GM19372 (cell line): ENCODE measurements at regions not wholly inside any gene's neighbourhood (a gene's known extent, or its start where the extent isn't known, plus 50 kb on each side); places are given as distances from the start of the nearest gene placed in this dataset.

ENCODE experiments used
- ATAC-seq: cut with Tn5 transposase; IDR thresholded peaks from one replicate; pipeline ENCODE4 v1.9.1; 2021; ENCODE audit warnings: mild to moderate bottlenecking, low read depth, moderate library complexity; ENCODE audit not compliant: unreplicated experiment

DNA sequence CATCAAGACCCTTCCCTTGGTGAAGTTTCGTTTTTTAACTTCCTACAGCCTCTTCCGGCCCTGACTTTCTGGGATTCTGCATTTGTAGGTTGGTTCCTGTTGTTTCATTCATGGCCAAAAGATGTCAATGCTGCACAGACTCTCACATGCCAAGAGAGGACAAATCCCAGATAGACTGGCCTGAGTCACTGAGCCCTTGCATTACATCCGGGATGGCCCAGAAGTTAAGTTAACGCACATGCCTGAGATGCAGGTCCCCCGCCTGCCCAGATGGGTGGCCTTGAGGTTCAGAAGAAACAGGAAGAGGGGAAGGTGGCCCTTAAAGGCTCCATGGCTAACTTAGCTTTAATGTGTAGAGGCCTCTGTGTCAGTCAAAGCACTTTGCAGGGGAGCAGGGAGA lies 51.6 kb upstream of the SRGAP3 start:
- no peak for ATAC-seq

DNA sequence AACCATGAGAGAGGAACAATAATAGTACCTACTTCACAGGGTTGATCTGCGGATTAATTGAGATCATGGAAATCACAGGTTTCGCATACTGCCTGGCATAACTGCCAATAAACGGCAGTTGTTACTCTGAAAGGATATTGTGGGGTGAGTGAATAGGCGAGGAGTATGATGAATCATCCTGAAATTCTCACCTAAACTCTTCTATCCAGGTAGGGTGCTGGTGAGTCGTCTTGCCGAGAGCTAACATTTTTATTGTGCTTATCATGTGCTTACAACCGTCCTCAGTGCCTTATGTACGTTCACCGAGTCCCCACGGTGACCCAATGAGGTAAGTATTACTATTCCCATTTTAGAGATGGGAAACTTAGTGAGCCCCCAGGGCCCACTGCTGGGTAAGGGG lies 52.4 kb upstream of the SRGAP3 start:
- no peak for ATAC-seq

DNA sequence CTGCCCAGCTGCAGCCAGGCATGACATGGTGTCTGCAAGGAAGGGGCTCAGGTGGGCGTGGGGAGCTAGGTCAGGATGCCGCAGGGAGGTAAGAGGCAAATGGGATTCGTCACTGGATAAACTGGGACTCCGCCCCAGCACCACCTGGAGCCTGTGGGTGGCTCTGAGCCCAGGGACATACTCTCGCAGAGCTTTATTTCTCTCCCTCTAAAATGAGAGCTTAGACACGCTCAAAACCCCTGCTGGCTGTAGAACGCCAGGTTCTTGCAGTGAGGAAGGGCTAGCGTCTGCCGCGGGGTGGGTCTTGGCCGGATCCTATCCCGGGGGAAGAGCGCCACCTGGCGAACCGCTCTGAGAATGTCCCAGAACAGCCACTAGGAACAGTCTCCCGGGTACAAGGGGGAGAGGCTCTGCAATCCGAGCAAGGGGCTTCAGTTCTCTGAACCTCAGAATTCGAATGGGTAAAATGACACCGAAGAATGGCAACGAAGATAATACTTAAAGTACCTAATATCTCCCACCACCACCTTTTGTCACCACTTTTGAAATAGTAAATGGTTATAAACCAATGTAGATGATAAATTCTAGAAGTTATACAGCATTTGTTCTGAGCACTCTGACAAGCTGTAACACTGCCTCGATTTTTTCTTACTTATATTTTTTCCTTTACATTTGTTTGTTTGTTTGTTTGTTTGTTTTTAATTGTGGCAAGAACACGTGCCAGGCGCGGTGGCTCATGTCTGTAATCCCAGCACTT lies 53.2 kb upstream of the SRGAP3 start:
- ATAC-seq: peak; percentile 96

DNA sequence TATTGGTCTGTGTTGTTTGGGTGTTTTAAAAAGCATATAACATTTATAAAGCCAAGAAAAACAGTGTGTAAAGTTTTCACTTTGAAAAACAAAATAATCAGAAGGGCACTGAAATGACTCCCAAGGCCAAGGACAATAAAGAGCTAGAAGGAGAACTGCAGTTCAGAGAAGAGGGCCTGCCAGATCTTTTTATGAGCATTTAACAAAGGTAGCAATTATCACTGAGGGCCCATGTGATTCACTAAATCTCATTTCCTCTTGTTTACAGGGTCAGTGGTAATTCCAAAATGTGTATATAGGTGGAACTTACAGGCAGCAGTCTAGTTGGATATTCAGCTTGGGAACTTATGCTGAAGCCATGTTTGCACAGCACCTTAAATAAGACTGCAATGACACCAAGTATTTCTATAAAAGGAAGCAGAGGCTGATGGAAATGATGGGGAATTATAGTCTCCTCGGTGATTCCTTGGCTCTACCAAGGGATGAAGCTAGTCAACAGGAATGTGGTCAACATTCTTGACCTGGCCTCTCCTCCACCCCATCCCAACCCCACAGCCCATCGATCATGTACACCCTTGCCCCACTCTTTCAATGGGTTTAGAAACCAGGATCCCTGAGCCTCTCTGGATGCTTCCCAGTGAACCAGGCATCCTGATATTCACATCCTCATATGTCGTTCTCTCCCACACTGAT lies 54.4 kb upstream of the THUMPD3 start:
- ATAC-seq: no peak

DNA sequence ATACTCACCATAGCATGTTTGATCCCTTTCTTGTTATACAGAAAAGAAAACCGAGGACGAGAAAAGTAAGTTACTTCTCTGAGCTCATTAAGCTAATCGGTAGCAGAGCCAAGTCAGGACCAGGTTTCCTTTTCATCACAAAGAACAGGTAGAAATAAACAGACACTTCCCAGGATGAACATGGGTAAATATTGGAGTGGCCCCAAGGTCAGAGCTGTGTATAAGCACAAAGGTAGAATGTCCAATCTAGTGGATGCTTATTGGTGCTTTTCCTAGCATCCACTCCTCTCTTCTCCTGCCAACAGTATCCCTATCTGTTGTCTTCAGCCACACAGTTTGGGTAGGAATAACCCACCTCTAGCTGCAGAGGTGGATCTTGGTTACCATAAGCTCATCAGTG lies 52.8 kb upstream of the THUMPD3 start:
- ATAC-seq: no peak

DNA sequence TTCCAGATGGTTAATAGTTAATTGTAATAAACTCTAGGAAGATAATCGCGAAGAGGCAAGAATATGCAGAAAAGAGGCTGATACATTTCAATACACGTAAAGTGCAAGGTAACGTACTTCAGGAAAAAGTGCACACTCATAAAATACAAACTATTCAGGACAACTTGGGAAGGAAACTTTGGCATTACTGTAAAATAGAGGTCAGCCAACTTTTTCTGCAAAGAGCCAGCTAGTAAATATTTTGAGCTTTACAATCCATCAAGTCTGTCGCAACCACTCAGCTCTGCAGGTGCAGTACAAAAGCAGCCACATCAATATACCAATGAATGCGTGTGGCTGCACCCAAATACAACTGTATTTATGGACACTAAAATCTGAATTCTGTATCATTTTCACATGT lies 51.6 kb upstream of the THUMPD3 start:
- no peak for ATAC-seq
